ENCODE measurements at regions not wholly inside any gene's neighbourhood (a gene's known extent, or its start where the extent isn't known, plus 50 kb on each side); places are given as distances from the start of the nearest gene placed in this dataset.

GRCh38 chr5:135671966-135672365, 93.2 kb upstream of the CXCL14 start (continued):
- TF ChIP-seq, protein P1, sequence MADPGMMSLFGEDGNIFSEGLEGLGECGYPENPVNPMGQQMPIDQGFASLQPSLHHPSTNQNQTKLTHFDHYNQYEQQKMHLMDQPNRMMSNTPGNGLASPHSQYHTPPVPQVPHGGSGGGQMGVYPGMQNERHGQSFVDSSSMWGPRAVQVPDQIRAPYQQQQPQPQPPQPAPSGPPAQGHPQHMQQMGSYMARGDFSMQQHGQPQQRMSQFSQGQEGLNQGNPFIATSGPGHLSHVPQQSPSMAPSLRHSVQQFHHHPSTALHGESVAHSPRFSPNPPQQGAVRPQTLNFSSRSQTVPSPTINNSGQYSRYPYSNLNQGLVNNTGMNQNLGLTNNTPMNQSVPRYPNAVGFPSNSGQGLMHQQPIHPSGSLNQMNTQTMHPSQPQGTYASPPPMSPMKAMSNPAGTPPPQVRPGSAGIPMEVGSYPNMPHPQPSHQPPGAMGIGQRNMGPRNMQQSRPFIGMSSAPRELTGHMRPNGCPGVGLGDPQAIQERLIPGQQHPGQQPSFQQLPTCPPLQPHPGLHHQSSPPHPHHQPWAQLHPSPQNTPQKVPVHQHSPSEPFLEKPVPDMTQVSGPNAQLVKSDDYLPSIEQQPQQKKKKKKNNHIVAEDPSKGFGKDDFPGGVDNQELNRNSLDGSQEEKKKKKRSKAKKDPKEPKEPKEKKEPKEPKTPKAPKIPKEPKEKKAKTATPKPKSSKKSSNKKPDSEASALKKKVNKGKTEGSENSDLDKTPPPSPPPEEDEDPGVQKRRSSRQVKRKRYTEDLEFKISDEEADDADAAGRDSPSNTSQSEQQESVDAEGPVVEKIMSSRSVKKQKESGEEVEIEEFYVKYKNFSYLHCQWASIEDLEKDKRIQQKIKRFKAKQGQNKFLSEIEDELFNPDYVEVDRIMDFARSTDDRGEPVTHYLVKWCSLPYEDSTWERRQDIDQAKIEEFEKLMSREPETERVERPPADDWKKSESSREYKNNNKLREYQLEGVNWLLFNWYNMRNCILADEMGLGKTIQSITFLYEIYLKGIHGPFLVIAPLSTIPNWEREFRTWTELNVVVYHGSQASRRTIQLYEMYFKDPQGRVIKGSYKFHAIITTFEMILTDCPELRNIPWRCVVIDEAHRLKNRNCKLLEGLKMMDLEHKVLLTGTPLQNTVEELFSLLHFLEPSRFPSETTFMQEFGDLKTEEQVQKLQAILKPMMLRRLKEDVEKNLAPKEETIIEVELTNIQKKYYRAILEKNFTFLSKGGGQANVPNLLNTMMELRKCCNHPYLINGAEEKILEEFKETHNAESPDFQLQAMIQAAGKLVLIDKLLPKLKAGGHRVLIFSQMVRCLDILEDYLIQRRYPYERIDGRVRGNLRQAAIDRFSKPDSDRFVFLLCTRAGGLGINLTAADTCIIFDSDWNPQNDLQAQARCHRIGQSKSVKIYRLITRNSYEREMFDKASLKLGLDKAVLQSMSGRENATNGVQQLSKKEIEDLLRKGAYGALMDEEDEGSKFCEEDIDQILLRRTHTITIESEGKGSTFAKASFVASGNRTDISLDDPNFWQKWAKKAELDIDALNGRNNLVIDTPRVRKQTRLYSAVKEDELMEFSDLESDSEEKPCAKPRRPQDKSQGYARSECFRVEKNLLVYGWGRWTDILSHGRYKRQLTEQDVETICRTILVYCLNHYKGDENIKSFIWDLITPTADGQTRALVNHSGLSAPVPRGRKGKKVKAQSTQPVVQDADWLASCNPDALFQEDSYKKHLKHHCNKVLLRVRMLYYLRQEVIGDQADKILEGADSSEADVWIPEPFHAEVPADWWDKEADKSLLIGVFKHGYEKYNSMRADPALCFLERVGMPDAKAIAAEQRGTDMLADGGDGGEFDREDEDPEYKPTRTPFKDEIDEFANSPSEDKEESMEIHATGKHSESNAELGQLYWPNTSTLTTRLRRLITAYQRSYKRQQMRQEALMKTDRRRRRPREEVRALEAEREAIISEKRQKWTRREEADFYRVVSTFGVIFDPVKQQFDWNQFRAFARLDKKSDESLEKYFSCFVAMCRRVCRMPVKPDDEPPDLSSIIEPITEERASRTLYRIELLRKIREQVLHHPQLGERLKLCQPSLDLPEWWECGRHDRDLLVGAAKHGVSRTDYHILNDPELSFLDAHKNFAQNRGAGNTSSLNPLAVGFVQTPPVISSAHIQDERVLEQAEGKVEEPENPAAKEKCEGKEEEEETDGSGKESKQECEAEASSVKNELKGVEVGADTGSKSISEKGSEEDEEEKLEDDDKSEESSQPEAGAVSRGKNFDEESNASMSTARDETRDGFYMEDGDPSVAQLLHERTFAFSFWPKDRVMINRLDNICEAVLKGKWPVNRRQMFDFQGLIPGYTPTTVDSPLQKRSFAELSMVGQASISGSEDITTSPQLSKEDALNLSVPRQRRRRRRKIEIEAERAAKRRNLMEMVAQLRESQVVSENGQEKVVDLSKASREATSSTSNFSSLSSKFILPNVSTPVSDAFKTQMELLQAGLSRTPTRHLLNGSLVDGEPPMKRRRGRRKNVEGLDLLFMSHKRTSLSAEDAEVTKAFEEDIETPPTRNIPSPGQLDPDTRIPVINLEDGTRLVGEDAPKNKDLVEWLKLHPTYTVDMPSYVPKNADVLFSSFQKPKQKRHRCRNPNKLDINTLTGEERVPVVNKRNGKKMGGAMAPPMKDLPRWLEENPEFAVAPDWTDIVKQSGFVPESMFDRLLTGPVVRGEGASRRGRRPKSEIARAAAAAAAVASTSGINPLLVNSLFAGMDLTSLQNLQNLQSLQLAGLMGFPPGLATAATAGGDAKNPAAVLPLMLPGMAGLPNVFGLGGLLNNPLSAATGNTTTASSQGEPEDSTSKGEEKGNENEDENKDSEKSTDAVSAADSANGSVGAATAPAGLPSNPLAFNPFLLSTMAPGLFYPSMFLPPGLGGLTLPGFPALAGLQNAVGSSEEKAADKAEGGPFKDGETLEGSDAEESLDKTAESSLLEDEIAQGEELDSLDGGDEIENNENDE (IDR thresholded peaks at IDR 0.05; ENCODE audit: insufficient replicate concordance, low read length): no peak
- TF ChIP-seq TCF12 (IDR thresholded peaks at IDR 0.05; ENCODE audit: low read depth, low read length) (no peak), ASH2L (IDR thresholded peaks at IDR 0.05; ENCODE audit: low read length) (no peak), KDM4A (IDR thresholded peaks at IDR 0.05; ENCODE audit: low read depth, low read length, severe bottlenecking) (no peak), SP1 (IDR thresholded peaks at IDR 0.05; ENCODE audit: low read depth, low read length) (no peak), HDAC6 (IDR thresholded peaks at IDR 0.05; ENCODE audit: low read depth, low read length) (no peak), RXRA (IDR thresholded peaks at IDR 0.05; ENCODE audit: insufficient read depth, low read depth, low read length) (no peak), KDM1A (IDR thresholded peaks at IDR 0.05; ENCODE audit: borderline replicate concordance, low read length) (no peak), PHF8 (conservative IDR thresholded peaks at IDR 0.05; ENCODE audit: low read depth, low read length) (no peak), SAP30 (IDR thresholded peaks at IDR 0.05; ENCODE audit: insufficient read depth, insufficient replicate concordance, low read length) (no peak), JUN (IDR thresholded peaks at IDR 0.05; ENCODE audit: low read depth, low read length) (no peak), GTF2F1 (IDR thresholded peaks at IDR 0.05; ENCODE audit: borderline replicate concordance, low read depth, low read length) (no peak), ZNF274 (IDR thresholded peaks at IDR 0.05; ENCODE audit: borderline replicate concordance, extremely low read depth, low read length) (no peak)

All from H1 (cell line).